Body of pancreas (tissue), 4 donors: ENCODE measurements at regions not wholly inside any gene's neighbourhood (a gene's known extent, or its start where the extent isn't known, plus 50 kb on each side); places are given as distances from the start of the nearest gene placed in this dataset.

Source experiments
- ATAC-seq: fragments of 150-250 bp; one replicate; pipeline ENCODE4 v1.9.1; 2016
- DNase-seq, 4 donors: peaks; one replicate each; pipeline ENCODE4 v3.0.0-alpha.2; 2019
- H3K27ac ChIP-seq, 4 donors: fragments of 200-600 bp; sonication (generic); 1 replicate in 3 of 4; 2 replicates in 1 of 4; pipeline versions ENCODE4 v1.5.1 to v1.6.1; 2016 to 2019; ENCODE audit warnings: mild to moderate bottlenecking in 1 of 4, mixed read lengths in 1 of 4, moderate library complexity in 1 of 4
- H3K27me3 ChIP-seq, 2 donors: fragments of 200-600 bp; sonication (generic); one replicate each; pipeline ENCODE4 v1.6.0; 2016; ENCODE audit warnings: mild to moderate bottlenecking in 1 of 2
- H3K36me3 ChIP-seq, 2 donors: fragments of 200-600 bp; sonication (generic); replicated peaks in 1 of 2; 2 replicates each; pipeline ENCODE4 v1.5.1; 2016; ENCODE audit warnings: low read depth in 2 of 2; ENCODE audit not compliant: insufficient read depth in 1 of 2
- H3K4me1 ChIP-seq: fragments of 200-600 bp; sonication (generic); one replicate; pipeline ENCODE4 v1.6.0; 2016
- H3K4me3 ChIP-seq, 2 donors: fragments of 200-600 bp; sonication (generic); 1 replicate in 1 of 2; 2 replicates in 1 of 2; pipeline ENCODE4 v1.5.1; 2016 to 2019
- H3K9me3 ChIP-seq, 3 donors: fragments of 200-600 bp; sonication (generic); 1 replicate in 2 of 3; 2 replicates in 1 of 3; pipeline ENCODE4 v1.5.1; 2016
- CTCF ChIP-seq, 7 experiments: fragments of 450-650 bp in 4 of 7; fragments of 200-600 bp in 3 of 7; sonication (generic) in 3 of 7; IDR thresholded peaks; one replicate each; pipeline ENCODE4 v1.5.1; 2016 to 2019; ENCODE audit warnings: antibody characterized with exemption in 7 of 7
- POLR2A ChIP-seq, 3 donors: fragments of 450-650 bp; IDR thresholded peaks; one replicate each; pipeline ENCODE4 v1.6.1; 2016; ENCODE audit warnings: antibody characterized with exemption in 3 of 3, mild to moderate bottlenecking in 2 of 3
- WGBS, 2 donors: methylation state at CpG; one replicate each; pipeline ENCODE4 v1.1.5; 2017; 5-methylcytosine and 5-hydroxymethylcytosine counted together
- intact Hi-C: fragments of 100-400 bp; cut with DNase I; formaldehyde crosslinking; loops from one replicate; pipeline ENCODE4 v1.15.1; 2023

- TF ChIP-seq POLR2A (IDR thresholded peaks at IDR 0.05) (no peak), CTCF (IDR thresholded peaks at IDR 0.05) (no peak)
- Histone ChIP-seq H3K4me1 (no peaks in the 10 kb centered on the region), H3K27ac (no peak overlapping the region), H3K9me3 (no peaks in the 10 kb centered on the region), H3K4me3 (no peak overlapping the region), H3K27me3 (no peaks in the 10 kb centered on the region), H3K36me3 (no peaks in the 10 kb centered on the region)
- 69 to 83% methylated on average over 1 of the region's 1 CpG for WGBS, 2 donors
- ATAC-seq = no peak
- no peak for DNase-seq
- intact Hi-C loops = no loop called here
Measured at GRCh38 chrX:13911586-13911985, 94.7 kb upstream of the GPM6B start.

- Histone ChIP-seq H3K27ac (no peak overlapping the region), H3K27me3 (no peaks in the 10 kb centered on the region), H3K9me3 (no peaks in the 10 kb centered on the region), H3K36me3 (no peaks in the 10 kb centered on the region), H3K4me1 (no peaks in the 10 kb centered on the region), H3K4me3 (no peak overlapping the region)
- DNase-seq (no peak), ATAC-seq (no peak)
- intact Hi-C loops = no loop called here
- WGBS, 2 donors = 31 to 38% methylated on average over 1 of the region's 1 CpG
- no peak for TF ChIP-seq POLR2A (IDR thresholded peaks at IDR 0.05)
- no peak for TF ChIP-seq CTCF (IDR thresholded peaks at IDR 0.05)
Measured at GRCh38 chrX:13906093-13906492, 89.2 kb upstream of the GPM6B start.

DNA sequence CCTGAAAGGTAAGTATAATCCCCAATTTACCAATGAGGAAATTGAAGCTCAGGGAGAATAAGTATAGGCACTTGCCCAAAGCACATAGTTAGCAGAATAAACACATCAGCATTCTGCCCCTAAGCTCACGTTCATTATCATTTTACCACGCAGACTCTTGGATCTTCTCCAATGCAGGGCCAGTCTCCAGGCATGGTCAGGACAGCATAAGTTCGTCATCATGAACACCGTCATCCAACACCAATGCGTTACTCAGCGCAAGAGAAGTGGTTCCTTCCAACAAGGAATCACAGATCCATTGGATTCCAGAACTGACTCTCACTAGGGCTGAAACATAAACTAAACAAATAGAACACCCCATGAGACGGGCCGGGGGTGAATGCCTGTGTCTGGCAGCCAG is 86.5 kb upstream of the GPM6B start:
- ATAC-seq = no peak

DNA sequence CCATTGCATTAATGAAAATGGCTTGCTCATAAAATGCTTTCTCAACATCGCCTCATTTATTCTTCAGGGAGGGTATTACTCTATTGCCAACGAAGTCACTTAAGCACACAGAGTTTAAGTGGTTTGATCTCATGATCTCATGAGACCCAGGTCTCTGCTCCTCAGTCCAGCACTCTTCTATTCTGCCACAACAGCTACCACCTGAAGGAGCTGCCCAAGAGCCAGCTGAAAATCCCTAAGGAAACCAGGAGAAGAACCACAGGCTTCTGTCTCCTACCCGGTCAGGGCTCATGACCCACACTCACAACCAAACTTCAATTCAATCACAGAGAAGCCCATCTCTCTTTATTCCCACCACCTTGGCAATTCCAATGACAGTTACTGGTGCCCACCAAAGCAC is 85.5 kb upstream of the GPM6B start:
- H3K27me3 ChIP-seq = no peaks in the 10 kb centered on the region
- 94 to 96% methylated on average over 3 of the region's 3 CpGs for WGBS, 2 donors
- no peaks in the 10 kb centered on the region for H3K4me1 ChIP-seq
- no peaks in the 10 kb centered on the region for H3K9me3 ChIP-seq
- no peak overlapping the region for H3K4me3 ChIP-seq
- TF ChIP-seq POLR2A (IDR thresholded peaks at IDR 0.05) = no peak
- TF ChIP-seq CTCF (IDR thresholded peaks at IDR 0.05) = no peak
- no peak overlapping the region for H3K27ac ChIP-seq
- intact Hi-C loops = no loop called here
- ATAC-seq (no peak), DNase-seq (no peak)
- no peaks in the 10 kb centered on the region for H3K36me3 ChIP-seq

More for the DNA sequence above, 86.5 kb upstream of the GPM6B start:
- Histone ChIP-seq H3K9me3 (no peaks in the 10 kb centered on the region), H3K4me1 (no peaks in the 10 kb centered on the region), H3K4me3 (no peak overlapping the region), H3K36me3 (no peaks in the 10 kb centered on the region), H3K27me3 (no peaks in the 10 kb centered on the region), H3K27ac (no peak overlapping the region)
- TF ChIP-seq POLR2A (IDR thresholded peaks at IDR 0.05) (no peak), CTCF (IDR thresholded peaks at IDR 0.05) (no peak)
- no peak for DNase-seq
- 60 to 67% methylated on average over 8 of the region's 8 CpGs for WGBS, 2 donors
- intact Hi-C loops = no loop called here

GRCh38 chrX:13901354-13901753 is 84.5 kb upstream of the GPM6B start:
- no peaks in the 10 kb centered on the region for H3K36me3 ChIP-seq
- no peak for DNase-seq
- WGBS, 2 donors = 40 to 56% methylated on average over 1 to 2 of the region's 2 CpGs
- no peak for ATAC-seq
- no peaks in the 10 kb centered on the region for H3K9me3 ChIP-seq
- no peak for TF ChIP-seq POLR2A (IDR thresholded peaks at IDR 0.05)
- TF ChIP-seq CTCF (IDR thresholded peaks at IDR 0.05) = no peak
- H3K4me3 ChIP-seq = no peak overlapping the region
- H3K4me1 ChIP-seq = no peaks in the 10 kb centered on the region
- no peak overlapping the region for H3K27ac ChIP-seq
- no peaks in the 10 kb centered on the region for H3K27me3 ChIP-seq
- intact Hi-C loops = no loop called here
